GM21723 (cell line): ENCODE measurements at regions not wholly inside any gene's neighbourhood (a gene's known extent, or its start where the extent isn't known, plus 50 kb on each side); places are given as distances from the start of the nearest gene placed in this dataset.
"Not testable (repeated sequence)": the region's sequence is repeated elsewhere in the genome, so short reads cannot be mapped to it uniquely, and the experiment has no call there.

Experiments
- ATAC-seq: cut with Tn5 transposase; IDR thresholded peaks from one replicate; pipeline ENCODE4 v1.9.1; 2021; ENCODE audit warnings: mild to moderate bottlenecking, moderate library complexity; ENCODE audit not compliant: unreplicated experiment

DNA sequence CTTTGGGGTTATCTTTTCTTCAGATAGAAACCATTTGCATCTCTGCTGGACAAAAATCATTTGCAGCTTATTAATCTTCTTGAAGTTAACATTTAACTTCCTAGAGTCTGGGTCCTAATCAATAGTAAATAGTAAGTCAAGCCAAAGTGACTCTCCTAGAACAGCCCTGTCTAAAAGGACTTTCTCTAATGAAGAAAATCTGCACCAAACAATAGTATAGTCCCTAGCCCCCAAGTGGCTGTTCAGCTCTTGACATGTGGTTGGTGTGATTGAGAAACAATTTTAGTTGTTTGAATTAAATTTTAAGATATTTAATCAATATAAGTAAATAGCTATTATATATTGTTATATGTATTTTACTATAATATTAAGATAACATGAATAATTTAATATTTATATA is 64.6 kb upstream of the SHB start:
- ATAC-seq: no peak

DNA sequence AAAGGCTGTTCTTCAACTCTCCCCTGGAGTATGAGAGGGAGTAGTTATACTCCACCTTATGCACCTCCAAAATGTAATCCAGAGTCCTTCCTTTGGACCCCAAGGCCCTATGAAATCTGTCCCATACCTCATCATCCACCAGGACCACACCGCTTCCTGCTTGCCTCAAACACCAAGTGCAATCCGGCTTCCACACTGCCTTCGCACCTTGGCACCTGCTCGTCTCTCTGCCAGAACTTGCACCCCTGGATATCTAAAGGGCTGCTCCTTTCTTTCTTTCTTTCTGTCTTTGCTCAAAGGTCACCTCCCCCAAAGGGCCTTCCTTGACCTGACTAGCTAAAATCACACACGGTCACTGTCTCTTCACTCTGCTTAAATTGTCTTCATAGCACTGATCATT is 63.9 kb upstream of the SHB start:
- no peak for ATAC-seq

DNA sequence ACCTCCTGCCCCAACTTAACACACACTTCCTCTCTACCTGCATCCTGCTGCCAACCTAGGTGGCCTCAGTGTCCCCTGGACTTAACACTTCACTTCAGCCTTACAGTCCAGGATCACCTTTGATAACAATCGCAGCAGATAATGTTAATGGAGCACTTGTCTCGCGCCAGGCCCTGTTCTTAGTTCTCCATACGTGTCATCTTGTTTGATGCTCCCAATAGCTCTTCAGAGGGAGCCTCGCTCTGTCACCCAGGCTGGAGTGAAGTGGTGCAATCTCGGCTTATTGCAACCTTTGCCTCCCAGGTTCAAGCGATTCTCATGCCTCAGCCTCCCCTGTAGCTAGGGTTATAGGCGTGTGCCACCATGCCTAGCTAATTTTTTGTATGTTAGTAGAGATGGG is 62.7 kb upstream of the SHB start:
- no peak for ATAC-seq

DNA sequence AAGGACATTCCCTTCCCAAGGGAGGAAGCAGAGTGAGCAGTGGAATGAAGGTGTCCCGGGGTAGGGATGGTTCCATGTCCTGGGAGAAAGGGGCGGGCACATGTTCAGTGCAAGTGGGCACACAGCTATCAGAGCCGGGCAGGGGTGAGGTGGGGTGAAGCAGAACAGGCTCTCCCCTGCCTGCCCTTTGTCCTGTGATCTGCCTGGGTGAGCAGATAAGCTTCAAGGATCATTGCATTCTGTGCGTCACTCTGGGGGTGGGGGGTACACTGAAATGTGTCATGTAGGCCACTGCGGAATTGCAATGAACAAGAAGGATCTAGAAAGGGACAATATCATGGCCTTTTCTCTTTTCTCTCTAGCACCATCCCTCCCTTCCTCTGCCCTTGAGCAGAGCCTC is 61.7 kb upstream of the SHB start:
- no peak for ATAC-seq

DNA sequence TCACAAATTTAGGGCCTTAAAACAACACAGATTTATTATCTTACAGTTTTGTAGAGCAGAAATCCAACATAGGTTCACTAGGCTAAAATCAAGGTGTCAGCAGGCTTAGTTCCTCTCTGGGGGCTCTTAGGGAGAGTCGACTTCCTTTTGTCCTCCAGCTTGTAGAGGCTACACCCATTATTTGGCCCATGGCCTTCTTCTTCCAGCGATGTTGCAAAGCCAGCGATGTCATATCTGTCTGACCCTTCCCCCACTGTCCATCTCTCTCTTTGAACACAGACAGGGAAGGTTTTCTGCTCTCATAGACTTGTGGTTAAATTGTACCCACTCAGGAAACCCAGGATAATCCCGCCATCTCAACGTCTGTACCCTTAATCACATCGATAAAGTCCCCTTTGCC is 60.3 kb upstream of the SHB start:
- ATAC-seq: no peak

DNA sequence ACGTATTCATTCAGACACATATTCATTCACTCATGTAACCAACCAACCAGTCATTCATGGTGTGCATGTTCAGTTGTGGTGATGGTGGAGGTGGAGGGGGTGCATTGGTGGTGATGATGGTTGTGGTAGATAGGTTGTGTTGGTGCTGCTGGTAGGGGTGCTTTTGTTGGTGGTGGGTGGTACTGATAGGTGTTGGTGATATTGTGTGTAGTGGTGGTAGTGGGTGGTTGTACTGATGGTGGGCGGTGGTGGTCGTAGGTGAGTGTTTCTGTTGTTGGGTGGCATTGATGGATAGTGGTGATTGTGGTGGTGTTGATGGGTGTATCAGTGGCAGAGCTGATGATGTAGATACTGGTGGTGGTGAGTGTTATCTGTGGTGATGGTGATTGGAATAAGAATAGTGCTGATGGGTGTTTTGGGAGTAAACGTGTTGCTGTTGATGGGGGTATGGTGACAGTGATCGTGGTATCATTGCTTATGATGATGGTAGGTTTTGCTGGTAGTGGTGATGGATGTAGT is 59.8 kb upstream of the SHB start:
- ATAC-seq: no peak

DNA sequence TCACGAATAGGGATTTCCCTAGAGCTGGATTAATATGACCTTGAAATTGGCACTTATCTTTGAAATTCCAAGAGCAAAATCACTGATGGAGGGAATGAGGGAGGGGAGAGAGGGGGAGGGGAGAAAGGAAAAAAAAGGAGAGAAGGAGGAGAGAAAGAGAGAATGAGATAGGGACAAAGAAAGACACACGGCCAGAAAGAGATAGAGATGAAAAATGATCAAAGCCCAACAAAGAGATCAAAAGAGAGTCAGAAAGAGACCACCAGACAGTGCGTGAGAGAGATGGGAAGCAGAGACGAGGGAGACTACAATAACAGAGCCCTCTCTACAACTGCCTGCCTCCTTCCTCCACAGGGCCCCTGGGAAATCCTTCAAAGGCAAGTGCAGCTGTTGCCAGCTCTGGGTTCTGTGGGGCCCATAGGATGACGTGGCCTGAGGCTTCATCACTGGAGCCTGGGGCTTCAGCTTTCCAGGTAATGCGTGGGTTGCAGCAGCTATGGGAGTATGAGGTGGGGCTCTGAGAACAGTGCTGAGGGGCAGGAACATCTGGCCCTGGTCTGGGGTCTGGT is 58.3 kb upstream of the SHB start:
- no peak for ATAC-seq

DNA sequence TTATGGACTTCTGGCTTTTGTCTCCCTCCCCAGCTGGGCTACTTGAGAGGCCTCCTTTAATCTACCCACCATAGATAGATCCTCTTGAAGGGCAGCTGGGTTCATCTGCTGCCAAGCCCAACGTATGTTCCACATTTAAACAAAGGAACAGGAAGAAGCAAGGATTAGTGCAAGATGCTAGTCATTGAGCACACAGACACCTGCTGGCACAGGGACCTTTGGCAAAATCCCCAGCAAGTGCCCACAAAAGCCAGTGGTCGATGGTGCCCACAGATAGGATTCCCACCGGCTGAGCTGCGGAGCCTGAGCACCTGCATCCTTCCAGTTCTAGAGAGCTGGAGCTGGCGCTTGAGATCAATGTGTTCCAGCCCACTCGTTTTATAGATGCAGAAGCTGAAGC is 57.7 kb upstream of the SHB start:
- ATAC-seq: no peak

DNA sequence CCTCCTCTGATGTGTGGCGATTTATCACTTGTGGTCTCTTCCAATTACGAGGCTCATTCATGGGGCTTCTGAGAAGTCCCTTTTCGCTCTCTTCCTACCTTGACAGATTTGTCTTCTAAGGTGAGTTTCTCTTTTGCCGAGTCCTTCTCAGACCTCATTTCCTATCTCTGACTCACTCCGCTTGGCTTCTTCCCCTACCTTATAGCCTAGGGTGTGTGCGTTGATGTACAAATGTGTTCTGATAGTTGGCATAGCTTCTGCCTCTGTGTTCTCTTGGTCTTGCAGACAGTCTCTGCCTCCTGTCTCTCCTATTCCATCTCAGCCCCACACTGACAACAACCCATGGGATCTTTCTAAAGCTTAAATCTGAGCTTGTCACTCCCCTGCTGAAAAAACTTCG is 56.9 kb upstream of the SHB start:
- no peak for ATAC-seq

DNA sequence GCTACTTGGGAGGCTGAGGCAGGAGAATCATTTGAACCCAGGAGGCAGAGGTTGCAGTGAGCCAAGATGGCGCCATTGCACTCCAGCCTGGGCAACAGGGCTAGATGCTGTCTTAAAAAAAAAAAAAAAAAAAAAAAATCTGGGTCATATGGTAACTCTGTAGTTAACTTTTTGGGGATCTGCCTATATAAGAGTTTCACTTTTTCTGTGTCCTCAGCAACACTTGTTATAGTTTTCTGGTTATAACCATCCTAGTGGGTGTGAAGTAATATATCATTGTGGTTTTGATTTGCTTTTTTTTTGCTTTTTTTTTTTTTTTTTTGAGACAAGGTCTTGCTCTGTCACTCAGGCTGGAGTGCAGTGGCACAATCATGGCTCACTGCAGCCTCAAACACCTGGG is 54.3 kb upstream of the SHB start:
- ATAC-seq: not testable (repeated sequence)

DNA sequence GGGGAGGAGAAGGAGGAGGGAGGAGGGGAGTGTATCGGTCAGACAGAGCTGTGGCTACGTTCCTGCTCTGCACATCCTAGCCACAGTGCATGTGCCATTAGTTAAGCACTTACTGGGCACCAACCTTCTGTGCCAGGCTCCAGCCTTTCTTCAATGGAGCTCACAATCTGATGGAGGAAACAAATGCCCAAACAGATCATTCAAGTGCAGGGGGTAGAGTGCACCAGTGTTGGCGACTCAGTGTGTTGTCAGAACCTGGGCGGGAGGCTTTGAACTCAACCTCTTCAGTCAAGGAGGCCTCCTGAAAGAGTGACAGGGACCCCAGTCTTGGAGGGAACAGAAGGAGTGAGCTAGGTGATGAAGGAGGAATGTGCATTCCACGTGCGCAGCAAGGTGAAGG is 51.9 kb upstream of the SHB start:
- ATAC-seq: no peak

DNA sequence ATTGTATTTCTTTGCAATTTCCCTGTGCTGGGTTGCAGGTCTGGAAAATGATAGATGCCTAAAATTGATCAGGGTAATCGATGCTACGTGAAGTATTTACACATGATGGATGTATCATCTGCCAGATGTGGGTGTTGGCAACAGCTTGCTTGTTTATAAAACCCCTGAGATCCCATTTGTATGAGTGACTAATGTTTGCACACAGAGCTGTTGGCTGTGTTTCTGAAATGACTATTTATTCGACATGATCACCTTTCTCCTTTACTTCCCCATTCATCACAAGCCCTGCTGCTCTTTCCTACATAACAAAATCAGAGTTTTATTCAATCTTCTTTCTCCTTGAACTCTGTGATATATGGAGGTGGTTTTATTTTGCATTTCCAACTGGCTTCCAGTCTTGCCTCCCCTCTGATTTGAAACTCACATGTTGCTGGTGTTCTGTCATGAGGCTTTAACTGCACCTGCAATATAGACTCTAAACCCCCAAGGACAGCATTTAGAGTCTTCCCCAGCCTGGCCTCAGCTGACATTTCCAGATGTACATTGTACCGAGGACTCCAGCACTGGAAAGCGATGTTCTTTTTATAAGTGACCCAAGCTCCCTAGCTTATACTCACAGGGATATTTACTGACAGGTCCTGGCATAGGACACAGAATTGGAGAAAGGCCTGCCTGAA is 50.7 kb upstream of the SHB start:
- ATAC-seq: no peak

DNA sequence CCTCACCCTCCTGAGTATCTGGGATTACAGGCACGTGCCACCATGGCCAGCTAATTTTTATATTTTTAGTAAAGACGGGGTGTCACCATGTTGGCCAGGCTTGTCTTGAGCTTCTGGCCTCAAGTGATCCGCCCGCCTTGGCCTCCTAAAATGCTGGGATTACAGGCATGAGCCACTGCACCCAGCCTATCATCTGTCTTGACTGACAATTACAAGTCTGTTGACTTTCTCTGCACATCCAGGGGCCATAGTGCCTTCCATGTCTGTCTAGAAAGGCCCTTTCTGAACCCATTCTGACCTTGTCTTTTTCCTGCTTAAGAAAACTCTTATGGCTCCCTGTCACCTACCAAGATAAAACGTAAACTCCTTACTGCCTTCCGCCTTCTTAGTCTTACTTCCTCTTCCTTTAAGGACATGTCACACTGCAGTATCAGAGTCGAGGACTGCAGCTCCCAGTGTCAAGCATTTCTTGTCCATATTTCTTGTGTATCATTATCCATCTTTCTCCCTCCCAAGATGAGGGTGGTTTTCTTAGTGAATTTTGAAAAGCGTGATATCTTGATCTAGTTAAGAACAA is 49.9 kb upstream of the SHB start:
- no peak for ATAC-seq
